Neural cell (in vitro differentiated cells): ENCODE measurements at regions not wholly inside any gene's neighbourhood (a gene's known extent, or its start where the extent isn't known, plus 50 kb on each side); places are given as distances from the start of the nearest gene placed in this dataset.

ENCODE experiments used
- H2AFZ ChIP-seq: fragments of 200-600, 300-800 bp; sonication (generic), shearing (Covaris generic); 2 replicates; pipeline ENCODE4 v1.6.0; 2014; ENCODE audit warnings: low read depth, mild to moderate bottlenecking, antibody characterized with exemption, low read length, moderate library complexity
- H3F3A ChIP-seq: fragments of 200-600 bp; shearing (Covaris generic); 2 replicates; pipeline ENCODE4 v1.6.1; 2016; ENCODE audit warnings: mild to moderate bottlenecking, moderate library complexity, mixed read lengths, antibody characterized with exemption, low read length; ENCODE audit not compliant: insufficient read depth, poor library complexity, severe bottlenecking
- H3K27ac ChIP-seq: fragments of 200-600, 300-800 bp; sonication (generic), shearing (Covaris generic); 2 replicates; pipeline ENCODE4 v1.5.1; 2014; ENCODE audit warnings: mild to moderate bottlenecking, low read length, moderate library complexity
- H3K27me3 ChIP-seq: fragments of 300-800, 200-600 bp; sonication (generic), shearing (Covaris generic); 2 replicates; pipeline ENCODE4 v1.6.0; 2014; ENCODE audit warnings: mild to moderate bottlenecking, low read depth, low read length, moderate library complexity; ENCODE audit not compliant: insufficient read depth
- H3K36me3 ChIP-seq: fragments of 300-800, 200-600 bp; sonication (generic), shearing (Covaris generic); 2 replicates; pipeline ENCODE4 v1.5.1; 2014; ENCODE audit warnings: mild to moderate bottlenecking, antibody characterized with exemption, low read length, moderate library complexity; ENCODE audit not compliant: insufficient read depth
- H3K4me2 ChIP-seq: fragments of 300-800, 200-600 bp; sonication (generic), shearing (Covaris generic); 2 replicates; pipeline ENCODE4 v1.6.0; 2014; ENCODE audit warnings: mild to moderate bottlenecking, low read length
- H3K4me3 ChIP-seq: fragments of 300-800, 200-600 bp; sonication (generic), shearing (Covaris generic); 2 replicates; pipeline ENCODE4 v1.5.1; 2014; ENCODE audit warnings: mild to moderate bottlenecking, low read length, moderate library complexity
- H3K79me2 ChIP-seq: fragments of 200-600 bp; shearing (Covaris generic); replicated peaks from 2 replicates; pipeline ENCODE4 v1.6.0; 2014; ENCODE audit warnings: mild to moderate bottlenecking, low read length, moderate library complexity; ENCODE audit not compliant: insufficient read depth
- H3K9ac ChIP-seq: fragments of 300-800, 200-600 bp; sonication (generic), shearing (Covaris generic); 2 replicates; pipeline ENCODE4 v1.6.1; 2016; ENCODE audit warnings: mild to moderate bottlenecking, low read length, mixed read lengths
- H3K9me2 ChIP-seq: fragments of 200-600 bp; shearing (Covaris generic); 2 replicates; pipeline ENCODE4 v1.6.1; 2016; ENCODE audit warnings: mild to moderate bottlenecking, low read length, mixed read lengths; ENCODE audit not compliant: insufficient read depth
- H3K9me3 ChIP-seq: fragments of 200-600, 300-800 bp; sonication (generic), shearing (Covaris generic); 2 replicates; pipeline ENCODE4 v1.6.1; 2016; ENCODE audit warnings: mild to moderate bottlenecking, mixed run types, low read length, moderate library complexity, mixed read lengths
- H4K20me1 ChIP-seq: fragments of 200-600 bp; shearing (Covaris generic); 2 replicates; pipeline ENCODE4 v1.6.1; 2016; ENCODE audit warnings: mild to moderate bottlenecking, mixed run types; ENCODE audit not compliant: insufficient read depth
- EP300 ChIP-seq: fragments of 450-650 bp; conservative IDR thresholded peaks from 2 replicates; pipeline ENCODE4 v1.6.1; 2014; ENCODE audit warnings: antibody characterized with exemption, mild to moderate bottlenecking, moderate library complexity; ENCODE audit not compliant: poor library complexity, severe bottlenecking
- EZH2 ChIP-seq: fragments of 200-600, 300-800 bp; shearing (Covaris generic), sonication (generic); IDR thresholded peaks from 2 replicates; pipeline ENCODE4 v1.6.1; 2014; ENCODE audit warnings: antibody characterized with exemption, low read length, borderline replicate concordance, mild to moderate bottlenecking; ENCODE audit not compliant: insufficient read depth, poor library complexity, severe bottlenecking
- MXI1 ChIP-seq: fragments of 450-650 bp; conservative IDR thresholded peaks from 2 replicates; pipeline ENCODE4 v1.6.1; 2014; ENCODE audit warnings: antibody characterized with exemption, mild to moderate bottlenecking; ENCODE audit not compliant: poor library complexity, severe bottlenecking
- POLR2AphosphoS5 ChIP-seq: IDR thresholded peaks from 2 replicates; pipeline ENCODE4 v1.6.1; 2012
- RAD21 ChIP-seq: fragments of 450-650 bp; conservative IDR thresholded peaks from 2 replicates; pipeline ENCODE4 v1.6.1; 2014; ENCODE audit warnings: antibody characterized with exemption, mild to moderate bottlenecking, moderate library complexity
- SMC3 ChIP-seq: fragments of 450-650 bp; conservative IDR thresholded peaks from 2 replicates; pipeline ENCODE4 v1.6.1; 2014; ENCODE audit warnings: antibody characterized with exemption, mild to moderate bottlenecking, moderate library complexity; ENCODE audit not compliant: poor library complexity
- TAF1 ChIP-seq: IDR thresholded peaks from 2 replicates; pipeline ENCODE4 v1.6.1; 2012; ENCODE audit warnings: low read depth
- TF ChIP-seq, protein P1 (sequence below): fragments of 450-650 bp; IDR thresholded peaks from 2 replicates; pipeline ENCODE4 v1.5.1; 2014; ENCODE audit warnings: antibody characterized with exemption, mild to moderate bottlenecking, moderate library complexity; ENCODE audit not compliant: poor library complexity, severe bottlenecking
- TF ChIP-seq, protein P2 (sequence below): IDR thresholded peaks from 2 replicates; pipeline ENCODE4 v1.6.1; 2012; ENCODE audit warnings: borderline replicate concordance

DNA sequence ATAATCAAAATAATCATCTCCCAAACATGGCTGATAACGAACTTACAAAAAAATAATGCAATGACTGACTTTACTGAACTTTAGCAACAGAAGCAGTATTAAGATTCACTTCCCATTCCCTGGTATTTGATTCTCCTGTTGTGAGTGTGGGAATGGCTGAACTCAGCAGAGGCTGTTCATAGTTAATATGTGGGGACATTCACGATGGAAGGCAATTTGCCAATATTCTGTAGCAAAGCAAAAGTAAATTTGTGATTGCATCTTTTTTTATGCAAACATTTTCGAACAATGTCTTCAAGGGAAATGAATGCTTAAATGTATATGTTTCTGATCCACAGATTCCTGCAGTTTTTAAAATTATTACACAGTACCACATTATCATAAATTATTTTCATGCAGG, 431.7 kb upstream of the KLF6 start:
- Histone ChIP-seq H3K4me2 (no peak overlapping the region), H3F3A (no peaks in the 10 kb centered on the region), H3K9me2 (no peaks in the 10 kb centered on the region), H3K79me2 (no peaks in the 10 kb centered on the region), H3K9ac (no peak overlapping the region), H3K36me3 (no peaks in the 10 kb centered on the region), H3K9me3 (no peaks in the 10 kb centered on the region), H3K4me3 (no peak overlapping the region), H2AFZ (no peak overlapping the region), H3K27me3 (no peaks in the 10 kb centered on the region), H3K27ac (no peak overlapping the region), H4K20me1 (no peaks in the 10 kb centered on the region)
- no peak for TF ChIP-seq MXI1
- no peak for TF ChIP-seq POLR2AphosphoS5
- no peak for TF ChIP-seq EZH2
- no peak for TF ChIP-seq EP300
- TF ChIP-seq RAD21, result no peak
- TF ChIP-seq, protein P1, sequence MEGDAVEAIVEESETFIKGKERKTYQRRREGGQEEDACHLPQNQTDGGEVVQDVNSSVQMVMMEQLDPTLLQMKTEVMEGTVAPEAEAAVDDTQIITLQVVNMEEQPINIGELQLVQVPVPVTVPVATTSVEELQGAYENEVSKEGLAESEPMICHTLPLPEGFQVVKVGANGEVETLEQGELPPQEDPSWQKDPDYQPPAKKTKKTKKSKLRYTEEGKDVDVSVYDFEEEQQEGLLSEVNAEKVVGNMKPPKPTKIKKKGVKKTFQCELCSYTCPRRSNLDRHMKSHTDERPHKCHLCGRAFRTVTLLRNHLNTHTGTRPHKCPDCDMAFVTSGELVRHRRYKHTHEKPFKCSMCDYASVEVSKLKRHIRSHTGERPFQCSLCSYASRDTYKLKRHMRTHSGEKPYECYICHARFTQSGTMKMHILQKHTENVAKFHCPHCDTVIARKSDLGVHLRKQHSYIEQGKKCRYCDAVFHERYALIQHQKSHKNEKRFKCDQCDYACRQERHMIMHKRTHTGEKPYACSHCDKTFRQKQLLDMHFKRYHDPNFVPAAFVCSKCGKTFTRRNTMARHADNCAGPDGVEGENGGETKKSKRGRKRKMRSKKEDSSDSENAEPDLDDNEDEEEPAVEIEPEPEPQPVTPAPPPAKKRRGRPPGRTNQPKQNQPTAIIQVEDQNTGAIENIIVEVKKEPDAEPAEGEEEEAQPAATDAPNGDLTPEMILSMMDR, result no peak
- TF ChIP-seq, protein P2, sequence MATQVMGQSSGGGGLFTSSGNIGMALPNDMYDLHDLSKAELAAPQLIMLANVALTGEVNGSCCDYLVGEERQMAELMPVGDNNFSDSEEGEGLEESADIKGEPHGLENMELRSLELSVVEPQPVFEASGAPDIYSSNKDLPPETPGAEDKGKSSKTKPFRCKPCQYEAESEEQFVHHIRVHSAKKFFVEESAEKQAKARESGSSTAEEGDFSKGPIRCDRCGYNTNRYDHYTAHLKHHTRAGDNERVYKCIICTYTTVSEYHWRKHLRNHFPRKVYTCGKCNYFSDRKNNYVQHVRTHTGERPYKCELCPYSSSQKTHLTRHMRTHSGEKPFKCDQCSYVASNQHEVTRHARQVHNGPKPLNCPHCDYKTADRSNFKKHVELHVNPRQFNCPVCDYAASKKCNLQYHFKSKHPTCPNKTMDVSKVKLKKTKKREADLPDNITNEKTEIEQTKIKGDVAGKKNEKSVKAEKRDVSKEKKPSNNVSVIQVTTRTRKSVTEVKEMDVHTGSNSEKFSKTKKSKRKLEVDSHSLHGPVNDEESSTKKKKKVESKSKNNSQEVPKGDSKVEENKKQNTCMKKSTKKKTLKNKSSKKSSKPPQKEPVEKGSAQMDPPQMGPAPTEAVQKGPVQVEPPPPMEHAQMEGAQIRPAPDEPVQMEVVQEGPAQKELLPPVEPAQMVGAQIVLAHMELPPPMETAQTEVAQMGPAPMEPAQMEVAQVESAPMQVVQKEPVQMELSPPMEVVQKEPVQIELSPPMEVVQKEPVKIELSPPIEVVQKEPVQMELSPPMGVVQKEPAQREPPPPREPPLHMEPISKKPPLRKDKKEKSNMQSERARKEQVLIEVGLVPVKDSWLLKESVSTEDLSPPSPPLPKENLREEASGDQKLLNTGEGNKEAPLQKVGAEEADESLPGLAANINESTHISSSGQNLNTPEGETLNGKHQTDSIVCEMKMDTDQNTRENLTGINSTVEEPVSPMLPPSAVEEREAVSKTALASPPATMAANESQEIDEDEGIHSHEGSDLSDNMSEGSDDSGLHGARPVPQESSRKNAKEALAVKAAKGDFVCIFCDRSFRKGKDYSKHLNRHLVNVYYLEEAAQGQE, result no peak
- TF ChIP-seq SMC3, result no peak
- no peak for TF ChIP-seq TAF1

DNA sequence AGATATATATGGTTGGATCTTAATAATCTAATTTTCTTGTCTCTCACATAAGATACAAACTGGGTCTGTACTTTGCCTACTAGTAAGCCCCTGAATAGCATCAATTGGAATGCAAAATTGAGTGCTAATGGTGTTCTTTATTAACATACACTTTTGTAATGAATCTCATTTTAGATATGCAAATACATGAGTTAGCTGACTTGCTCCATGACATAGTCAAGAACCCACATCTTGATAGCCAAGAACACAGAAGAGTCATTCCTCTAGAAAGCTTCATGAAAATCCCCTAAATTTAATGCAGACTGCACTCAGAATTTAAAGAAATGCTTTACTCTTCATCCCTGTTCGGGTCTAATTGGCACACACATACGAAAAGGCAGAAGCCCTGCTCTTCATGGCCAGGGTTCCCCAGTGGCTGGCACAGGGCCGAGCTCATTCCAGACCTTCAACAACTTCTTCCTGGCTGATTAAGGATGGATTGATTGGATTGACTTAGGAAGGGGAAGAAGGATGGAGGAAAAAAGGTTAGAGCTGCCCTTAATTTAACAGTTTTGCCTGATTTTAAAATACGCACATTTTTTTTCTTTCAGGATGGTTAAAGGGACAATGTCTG, 431.1 kb upstream of the KLF6 start:
- Histone ChIP-seq H3K9me3 (no peaks in the 10 kb centered on the region), H3K79me2 (no peaks in the 10 kb centered on the region), H2AFZ (no peak overlapping the region), H3K9me2 (no peaks in the 10 kb centered on the region), H3K36me3 (no peaks in the 10 kb centered on the region), H3K27ac (no peak overlapping the region), H3K4me3 (no peak overlapping the region), H3F3A (no peaks in the 10 kb centered on the region), H3K27me3 (no peaks in the 10 kb centered on the region), H3K4me2 (no peak overlapping the region), H3K9ac (no peak overlapping the region), H4K20me1 (no peaks in the 10 kb centered on the region)
- TF ChIP-seq TAF1 (no peak), SMC3 (no peak), EZH2 (no peak), MXI1 (no peak), POLR2AphosphoS5 (no peak), RAD21 (no peak), EP300 (no peak)
- TF ChIP-seq, protein P2, result no peak
- TF ChIP-seq, protein P1, result no peak
